ENCODE measurements at regions not wholly inside any gene's neighbourhood (a gene's known extent, or its start where the extent isn't known, plus 50 kb on each side); places are given as distances from the start of the nearest gene placed in this dataset.

- ChIA-PET CTCF (interaction anchor here (1.0 kb wide), 2 partner anchors 8 to 18 kb away, joined by 3 to 4 read pairs; no protein-coding TSS in a partner anchor), POLR2A (no interaction called here)
- Histone ChIP-seq H3K4me2 (ENCODE audit: insufficient read depth, low read length) (no peak overlapping the region), H3K9me3 (replicated peaks; ENCODE audit: control insufficient read depth, insufficient read depth, low read length) (no peaks in the 10 kb centered on the region), H3K27me3 (ENCODE audit: control insufficient read depth in 2 of 2, insufficient read depth in 2 of 2, low read length in 2 of 2) (no peaks in the 10 kb centered on the region), H3K79me2 (ENCODE audit: control insufficient read depth, insufficient read depth, low read length) (no peaks in the 10 kb centered on the region), H3K4me3 (replicated peaks in 1 of 3; ENCODE audit: insufficient read depth in 1 of 3, low read depth in 1 of 3, low read length in 3 of 3) (no peak overlapping the region), H3K27ac (ENCODE audit: insufficient read depth, low read depth, low read length) (no peak overlapping the region), H3K36me3 (ENCODE audit: control insufficient read depth in 2 of 2, extremely low read depth in 1 of 2, insufficient read depth in 2 of 2, low read length in 2 of 2) (no peaks in the 10 kb centered on the region), H2AFZ (ENCODE audit: low read depth, low read length) (no peak overlapping the region), H3K9ac (replicated peaks; ENCODE audit: extremely low read depth, insufficient read depth, low read length) (no peak overlapping the region), H3K4me1 (ENCODE audit: control insufficient read depth, extremely low read depth, insufficient read depth, low read length) (no peaks in the 10 kb centered on the region), H4K20me1 (replicated peaks; ENCODE audit: control insufficient read depth, extremely low read depth, insufficient read depth, low read length) (no peaks in the 10 kb centered on the region), H3K9me1 (replicated peaks; ENCODE audit: control insufficient read depth, extremely low read depth, insufficient read depth, low read length) (no peaks in the 10 kb centered on the region)
- DNase-seq (ENCODE audit: low read depth, low spot score) = no peak
- intact Hi-C loops (cut with micrococcal nuclease) = no loop called here
- dilution Hi-C loops (cut with MboI; ENCODE audit: extremely low pct_ligation_motif_present, low sequenced_read_pairs) = no loop called here
- FAIRE-seq = no peak
- TF ChIP-seq EZH2 (IDR thresholded peaks at IDR 0.05; ENCODE audit: borderline replicate concordance, low read depth, low read length, severe bottlenecking) = no peak
- no peak for TF ChIP-seq FOS (IDR thresholded peaks at IDR 0.05; ENCODE audit: borderline replicate concordance, insufficient read depth, low read length)
- no peak for TF ChIP-seq POLR2AphosphoS5 (IDR thresholded peaks at IDR 0.05; ENCODE audit: insufficient read depth, low read depth, low read length)
- TF ChIP-seq JUN (IDR thresholded peaks at IDR 0.05; ENCODE audit: borderline replicate concordance, insufficient read depth, insufficient read length, low read depth) = no peak
- TF ChIP-seq POLR2A (IDR thresholded peaks at IDR 0.05; ENCODE audit: low read depth, low read length) = no peak
- TF ChIP-seq CTCF (IDR thresholded peaks at IDR 0.05; ENCODE audit: extremely low read depth in 1 of 2, insufficient read depth in 1 of 2, low read depth in 1 of 2, low read length in 2 of 2) = no peak
- TF ChIP-seq, protein P1, sequence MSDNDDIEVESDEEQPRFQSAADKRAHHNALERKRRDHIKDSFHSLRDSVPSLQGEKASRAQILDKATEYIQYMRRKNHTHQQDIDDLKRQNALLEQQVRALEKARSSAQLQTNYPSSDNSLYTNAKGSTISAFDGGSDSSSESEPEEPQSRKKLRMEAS (IDR thresholded peaks at IDR 0.05; ENCODE audit: insufficient read depth, insufficient read length) = no peak
- no peak for TF ChIP-seq GATA2 (IDR thresholded peaks at IDR 0.05; ENCODE audit: insufficient read depth, insufficient read length, low read depth, low read length)
- TF ChIP-seq MYC (IDR thresholded peaks at IDR 0.05; ENCODE audit: low read depth, low read length) = no peak
- no TSS peak for BruUV-seq (replicated peaks)
Measured at GRCh38 chr4:72902354-72902753, 167.2 kb downstream of the COX18 start.
